ENCODE measurements at regions not wholly inside any gene's neighbourhood (a gene's known extent, or its start where the extent isn't known, plus 50 kb on each side); places are given as distances from the start of the nearest gene placed in this dataset.

DNA sequence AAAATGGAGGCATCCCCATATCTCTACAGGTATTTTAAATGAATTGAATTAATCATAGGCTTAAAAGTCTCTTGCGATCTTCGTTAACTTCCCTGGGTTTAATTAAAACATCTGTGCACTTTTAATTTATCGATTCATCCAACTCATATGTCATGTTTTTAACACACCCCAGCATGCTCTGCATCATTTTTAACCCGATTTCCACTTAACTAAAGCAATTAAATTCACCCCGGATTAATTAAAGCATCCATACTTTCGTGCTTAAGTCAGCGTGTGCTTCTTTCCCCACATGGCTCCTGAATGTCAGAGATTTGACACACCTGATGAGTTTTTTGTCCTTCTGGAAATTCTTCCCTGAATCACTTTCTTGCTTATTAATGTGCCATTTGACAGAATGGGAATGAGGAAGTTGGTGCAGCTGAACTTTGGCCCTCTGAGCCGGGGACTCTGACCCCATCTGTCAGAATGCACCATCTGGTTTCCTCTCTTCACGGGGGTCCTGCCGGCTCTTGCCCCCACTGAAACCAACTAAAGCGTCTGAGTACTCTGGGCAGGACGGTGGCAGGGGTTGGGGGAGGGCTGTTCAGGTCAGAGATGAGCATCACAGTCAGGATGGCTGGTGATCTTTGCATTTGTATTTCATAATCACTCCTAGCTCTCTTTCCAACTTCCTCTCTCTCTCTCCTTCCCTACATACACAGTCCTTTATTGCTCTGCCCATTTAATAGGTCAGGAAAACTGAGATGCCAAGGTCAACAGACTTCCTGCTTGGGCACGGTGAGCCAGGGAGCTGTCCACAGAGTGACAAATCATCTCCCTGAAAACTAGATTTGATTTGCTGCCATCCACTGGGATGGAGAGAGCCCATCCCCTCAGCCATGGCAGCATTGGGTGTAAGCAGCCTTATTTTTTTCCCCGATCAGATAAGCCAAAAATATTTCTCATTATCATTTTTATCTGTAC, 180.3 kb upstream of the WWC1 start:
- Histone ChIP-seq H3K9me3 (ENCODE audit: control insufficient read depth, low read depth, low read length) (no peaks in the 10 kb centered on the region), H3K9ac (ENCODE audit: low read length) (no peak overlapping the region), H3K27me3 (ENCODE audit: control insufficient read depth, insufficient read depth, low read length) (no peaks in the 10 kb centered on the region), H3K4me3 (ENCODE audit: low read length) (no peak overlapping the region), H3K4me1 (ENCODE audit: control insufficient read depth, low read depth, low read length) (peaks cover 11% of the 10 kb centered on the region), H3K36me3 (ENCODE audit: control insufficient read depth, low read depth, low read length) (no peaks in the 10 kb centered on the region), H3K27ac (ENCODE audit: low read length) (no peak overlapping the region)

DNA sequence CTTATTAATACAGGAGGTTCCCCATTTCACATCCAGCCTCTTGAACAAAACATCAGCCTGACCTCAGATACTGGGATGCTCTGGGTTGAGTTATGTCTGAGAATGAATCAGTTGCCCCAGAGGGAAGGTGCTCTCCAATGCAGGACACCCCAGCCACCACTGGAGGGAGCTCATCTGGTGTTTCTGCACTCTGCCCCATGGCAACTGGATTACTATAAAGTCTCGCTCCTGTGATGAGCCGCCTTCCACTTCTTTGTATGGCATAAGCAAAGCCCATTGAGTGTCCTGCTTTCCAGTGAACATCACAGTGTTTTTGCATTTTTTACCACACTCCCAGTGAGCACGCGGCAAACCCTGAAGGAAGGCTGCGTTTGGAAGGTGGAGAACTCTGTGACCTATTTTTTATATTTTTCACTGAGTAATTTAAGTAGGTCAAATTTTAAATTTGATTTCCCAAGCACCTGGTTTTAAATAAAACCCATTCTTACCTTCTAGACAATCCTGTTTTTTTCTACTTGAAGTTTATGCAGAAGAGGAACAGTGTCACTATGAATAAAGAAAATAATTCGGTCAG, 176.9 kb upstream of the WWC1 start:
- Histone ChIP-seq H3K27me3 (ENCODE audit: control insufficient read depth, insufficient read depth, low read length) (no peaks in the 10 kb centered on the region), H3K4me1 (ENCODE audit: control insufficient read depth, low read depth, low read length) (peaks cover 23% of the 10 kb centered on the region)

DNA sequence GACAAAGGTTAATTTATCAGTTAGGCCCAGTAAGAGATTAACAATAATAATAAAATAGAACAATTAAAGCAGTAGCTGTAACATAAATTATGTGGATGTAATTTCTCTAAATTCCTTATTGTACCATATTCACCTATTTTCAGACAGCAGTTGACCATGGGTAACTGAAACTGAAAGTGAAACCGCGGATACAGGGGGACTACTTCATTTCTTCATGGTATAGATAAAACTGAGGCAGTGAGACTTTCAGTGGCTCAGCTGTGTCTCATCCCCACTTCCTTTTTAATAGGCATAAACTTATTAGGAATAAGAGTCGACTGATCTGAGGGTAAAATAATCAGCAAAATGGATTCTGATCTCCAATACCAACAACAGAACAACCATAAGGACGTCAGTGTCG, 174.0 kb upstream of the WWC1 start:
- Histone ChIP-seq H3K9me3 (ENCODE audit: control insufficient read depth, low read depth, low read length) (no peaks in the 10 kb centered on the region), H3K9ac (ENCODE audit: low read length) (no peak overlapping the region), H3K27me3 (ENCODE audit: control insufficient read depth, insufficient read depth, low read length) (no peaks in the 10 kb centered on the region), H3K27ac (ENCODE audit: low read length) (no peak overlapping the region), H3K4me1 (ENCODE audit: control insufficient read depth, low read depth, low read length) (peaks cover 15% of the 10 kb centered on the region), H3K4me3 (ENCODE audit: low read length) (no peak overlapping the region), H3K36me3 (ENCODE audit: control insufficient read depth, low read depth, low read length) (no peaks in the 10 kb centered on the region)

More for the DNA sequence above, 176.9 kb upstream of the WWC1 start:
- H3K36me3 ChIP-seq (ENCODE audit: control insufficient read depth, low read depth, low read length), result no peaks in the 10 kb centered on the region
- H3K4me3 ChIP-seq (ENCODE audit: low read length), result no peak overlapping the region
- no peaks in the 10 kb centered on the region for H3K9me3 ChIP-seq (ENCODE audit: control insufficient read depth, low read depth, low read length)
- no peak overlapping the region for H3K9ac ChIP-seq (ENCODE audit: low read length)
- no peak overlapping the region for H3K27ac ChIP-seq (ENCODE audit: low read length)

DNA sequence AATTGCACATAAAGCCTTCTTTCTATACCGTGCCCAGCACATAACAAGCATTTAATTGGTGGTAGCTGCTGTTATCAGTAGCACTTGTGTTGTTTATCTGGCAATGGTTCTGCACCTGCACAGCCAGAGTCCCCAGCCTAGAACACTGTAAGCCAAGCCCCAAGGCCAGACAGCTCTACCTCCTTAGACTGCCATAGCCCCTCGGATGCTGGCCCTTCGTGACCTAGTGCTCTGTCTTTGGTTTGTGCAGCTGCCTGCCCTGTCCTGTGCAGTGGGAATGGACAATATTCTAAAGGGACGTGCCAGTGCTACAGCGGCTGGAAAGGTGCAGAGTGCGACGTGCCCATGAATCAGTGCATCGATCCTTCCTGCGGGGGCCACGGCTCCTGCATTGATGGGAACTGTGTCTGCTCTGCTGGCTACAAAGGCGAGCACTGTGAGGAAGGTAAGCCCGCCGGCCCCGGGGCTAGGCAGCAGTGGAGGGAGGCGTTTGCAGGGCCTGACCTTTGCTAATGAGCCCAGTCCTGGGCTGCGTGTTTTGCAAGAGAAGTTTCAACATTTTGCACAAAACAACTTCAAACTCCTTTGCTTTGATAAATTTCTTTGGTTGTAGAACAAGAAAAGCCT, 173.3 kb upstream of the WWC1 start:
- H3K4me3 ChIP-seq (ENCODE audit: low read length), result no peak overlapping the region
- H3K4me1 ChIP-seq (ENCODE audit: control insufficient read depth, low read depth, low read length), result peaks cover 15% of the 10 kb centered on the region
- peak overlapping the region; percentile 15 for H3K9ac ChIP-seq (ENCODE audit: low read length)
- H3K9me3 ChIP-seq (ENCODE audit: control insufficient read depth, low read depth, low read length), result no peaks in the 10 kb centered on the region
- no peak overlapping the region for H3K27ac ChIP-seq (ENCODE audit: low read length)
- H3K36me3 ChIP-seq (ENCODE audit: control insufficient read depth, low read depth, low read length), result no peaks in the 10 kb centered on the region
- no peaks in the 10 kb centered on the region for H3K27me3 ChIP-seq (ENCODE audit: control insufficient read depth, insufficient read depth, low read length)

DNA sequence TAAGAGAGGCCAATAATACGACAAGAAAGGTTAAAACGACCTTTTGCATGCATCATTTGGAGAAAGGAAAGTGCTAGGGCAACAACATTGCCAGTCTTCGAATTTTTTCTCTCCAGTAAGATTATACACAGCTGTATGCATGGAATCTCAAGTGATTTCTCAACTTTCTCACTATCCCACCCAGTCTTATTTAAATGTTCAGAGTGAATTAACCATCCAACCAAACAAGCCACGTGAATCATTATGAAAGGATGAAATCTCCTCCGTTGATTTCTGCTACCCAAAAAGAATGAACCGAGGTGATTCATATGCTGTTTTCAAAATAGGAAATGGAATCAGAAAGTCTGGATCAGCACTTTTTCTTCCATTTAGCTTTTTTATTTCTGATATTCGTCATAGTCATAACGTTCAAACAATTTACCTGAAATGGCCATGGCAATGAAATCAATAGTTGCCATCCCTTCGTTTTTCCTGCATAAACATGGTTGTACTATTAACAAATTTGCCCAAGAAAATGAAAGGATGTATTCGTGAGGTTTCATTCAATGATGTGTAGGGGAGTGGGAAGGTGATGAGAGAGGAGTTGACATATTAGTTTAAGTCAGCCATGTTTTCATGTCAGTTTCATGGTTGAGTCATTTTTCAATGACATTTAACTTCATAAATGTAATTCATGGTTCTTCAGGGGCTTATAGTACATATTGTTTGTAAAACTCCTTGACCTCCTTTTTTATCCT, 170.9 kb upstream of the WWC1 start:
- no peaks in the 10 kb centered on the region for H3K36me3 ChIP-seq (ENCODE audit: control insufficient read depth, low read depth, low read length)
- H3K9ac ChIP-seq (ENCODE audit: low read length), result no peak overlapping the region
- no peak overlapping the region for H3K27ac ChIP-seq (ENCODE audit: low read length)
- H3K4me1 ChIP-seq (ENCODE audit: control insufficient read depth, low read depth, low read length), result peaks cover 15% of the 10 kb centered on the region
- H3K9me3 ChIP-seq (ENCODE audit: control insufficient read depth, low read depth, low read length), result no peaks in the 10 kb centered on the region
- H3K27me3 ChIP-seq (ENCODE audit: control insufficient read depth, insufficient read depth, low read length), result no peaks in the 10 kb centered on the region
- H3K4me3 ChIP-seq (ENCODE audit: low read length), result no peak overlapping the region

DNA sequence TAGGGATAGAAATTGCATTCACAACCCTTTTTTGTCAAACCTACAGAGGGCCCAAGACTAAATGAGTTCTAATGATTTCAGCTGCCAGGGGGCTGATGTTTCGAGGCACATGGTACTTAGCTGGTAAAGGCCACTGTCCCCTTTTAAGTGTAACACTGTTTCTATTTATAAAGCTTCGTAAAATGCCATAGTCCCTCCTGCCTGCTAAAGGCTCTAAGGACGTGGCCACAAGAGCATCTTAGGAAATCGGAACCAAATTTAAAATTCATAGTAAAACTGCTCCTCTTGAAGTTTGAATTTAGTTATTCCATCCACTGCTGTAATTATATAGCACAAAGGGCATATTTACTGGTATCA, 170.3 kb upstream of the WWC1 start:
- Histone ChIP-seq H3K9ac (ENCODE audit: low read length) (no peak overlapping the region), H3K36me3 (ENCODE audit: control insufficient read depth, low read depth, low read length) (no peaks in the 10 kb centered on the region), H3K27ac (ENCODE audit: low read length) (no peak overlapping the region), H3K4me3 (ENCODE audit: low read length) (no peak overlapping the region), H3K4me1 (ENCODE audit: control insufficient read depth, low read depth, low read length) (peaks cover 15% of the 10 kb centered on the region), H3K27me3 (ENCODE audit: control insufficient read depth, insufficient read depth, low read length) (no peaks in the 10 kb centered on the region), H3K9me3 (ENCODE audit: control insufficient read depth, low read depth, low read length) (no peaks in the 10 kb centered on the region)

DNA sequence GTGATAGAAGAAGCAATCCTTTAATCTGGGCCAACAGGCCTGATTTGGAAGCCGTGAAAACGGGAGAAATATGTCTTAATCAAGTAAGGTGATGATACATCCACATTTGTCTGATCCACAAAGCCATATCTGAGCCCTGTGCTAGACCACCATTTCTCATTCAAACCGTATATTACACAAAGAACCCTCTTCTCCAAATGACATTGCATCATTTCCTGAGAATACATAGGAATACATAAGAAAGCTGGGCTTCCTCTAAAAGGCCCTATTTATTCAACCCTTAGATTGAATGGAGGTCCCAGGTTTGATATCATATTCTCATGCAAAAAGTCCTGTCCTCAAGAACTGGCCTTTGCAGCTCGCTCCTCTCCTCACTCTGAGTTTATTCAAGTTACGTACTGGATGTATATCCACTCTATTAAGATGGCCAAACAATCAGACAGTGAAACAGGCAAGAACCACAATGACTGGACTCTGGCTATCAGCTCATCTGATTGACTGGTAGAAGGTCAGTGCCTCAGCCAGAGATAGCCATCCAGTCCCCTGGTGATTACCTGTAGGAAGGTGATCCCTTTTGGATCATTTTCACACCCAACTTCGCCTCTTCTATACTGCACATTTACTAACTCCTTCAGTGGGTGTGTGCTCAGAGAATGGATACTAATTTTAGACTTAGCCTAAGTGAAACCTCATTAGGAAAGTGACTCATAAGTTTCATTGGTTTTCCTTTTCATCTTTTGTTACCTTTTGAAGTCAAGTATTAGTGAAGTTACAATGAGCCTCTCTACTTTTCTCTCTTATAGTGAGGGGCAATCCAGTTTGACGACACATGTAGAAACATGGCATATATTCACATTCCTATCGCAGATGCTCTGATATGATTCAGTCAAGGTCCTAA, 167.6 kb upstream of the WWC1 start:
- Histone ChIP-seq H3K4me3 (ENCODE audit: low read length) (no peak overlapping the region), H3K27me3 (ENCODE audit: control insufficient read depth, insufficient read depth, low read length) (no peaks in the 10 kb centered on the region), H3K27ac (ENCODE audit: low read length) (no peak overlapping the region), H3K9ac (ENCODE audit: low read length) (no peak overlapping the region), H3K4me1 (ENCODE audit: control insufficient read depth, low read depth, low read length) (peaks cover 15% of the 10 kb centered on the region), H3K9me3 (ENCODE audit: control insufficient read depth, low read depth, low read length) (no peaks in the 10 kb centered on the region), H3K36me3 (ENCODE audit: control insufficient read depth, low read depth, low read length) (no peaks in the 10 kb centered on the region)

DNA sequence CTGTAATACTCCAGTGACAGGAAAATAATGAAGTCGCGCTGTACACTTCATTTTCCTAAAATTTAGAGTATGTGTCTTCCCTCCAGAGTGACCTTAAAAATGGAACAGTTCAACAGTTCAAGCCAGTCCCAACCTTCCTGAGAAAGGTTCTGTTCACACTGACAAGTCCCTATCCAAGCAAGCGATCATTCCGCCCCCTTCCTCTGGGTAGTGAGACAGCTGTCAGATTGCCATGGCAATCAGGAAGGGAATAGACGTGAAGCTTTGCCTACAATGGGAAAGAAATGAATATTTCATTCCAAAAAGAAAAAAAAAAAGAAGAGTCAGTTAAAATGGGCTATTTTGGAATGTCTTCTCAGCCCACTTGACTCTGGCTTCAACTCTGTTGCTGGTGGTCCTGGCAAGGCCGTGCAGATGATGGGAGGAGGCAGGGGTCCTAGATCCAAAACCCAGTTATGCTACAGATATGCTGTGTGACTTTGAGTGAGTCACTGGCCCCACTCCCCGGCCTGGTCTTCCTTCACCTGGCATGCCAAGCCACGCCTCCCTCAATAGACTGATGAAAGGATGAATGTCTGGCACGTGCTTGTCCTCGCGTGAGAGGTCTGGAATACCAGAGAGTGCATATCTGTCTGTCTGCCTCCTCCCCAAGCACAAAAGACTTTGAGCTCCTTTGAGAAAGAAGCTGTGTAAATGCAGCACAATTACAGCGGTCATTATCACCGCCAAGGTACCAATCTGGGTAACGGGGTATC, 165.8 kb upstream of the WWC1 start:
- Histone ChIP-seq H3K36me3 (ENCODE audit: control insufficient read depth, low read depth, low read length) (no peaks in the 10 kb centered on the region), H3K4me1 (ENCODE audit: control insufficient read depth, low read depth, low read length) (peaks cover 9% of the 10 kb centered on the region), H3K27me3 (ENCODE audit: control insufficient read depth, insufficient read depth, low read length) (no peaks in the 10 kb centered on the region), H3K27ac (ENCODE audit: low read length) (no peak overlapping the region), H3K9ac (ENCODE audit: low read length) (no peak overlapping the region), H3K9me3 (ENCODE audit: control insufficient read depth, low read depth, low read length) (no peaks in the 10 kb centered on the region), H3K4me3 (ENCODE audit: low read length) (no peak overlapping the region)

DNA sequence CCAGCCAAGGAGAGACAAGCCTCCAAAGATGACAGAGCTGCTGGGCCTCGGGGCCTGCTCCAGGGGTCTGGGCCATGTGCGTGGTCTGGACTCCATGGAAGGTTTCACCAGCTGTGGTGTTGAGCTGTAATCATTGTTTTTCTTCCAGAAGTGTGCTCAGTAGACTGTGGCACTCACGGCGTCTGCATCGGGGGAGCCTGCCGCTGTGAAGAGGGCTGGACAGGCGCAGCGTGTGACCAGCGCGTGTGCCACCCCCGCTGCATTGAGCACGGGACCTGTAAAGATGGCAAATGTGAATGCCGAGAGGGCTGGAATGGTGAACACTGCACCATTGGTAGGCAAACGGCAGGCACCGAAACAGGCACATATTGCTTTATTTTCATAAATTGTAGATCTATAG, 164.8 kb upstream of the WWC1 start:
- Histone ChIP-seq H3K9ac (ENCODE audit: low read length) (no peak overlapping the region), H3K4me1 (ENCODE audit: control insufficient read depth, low read depth, low read length) (peaks cover 9% of the 10 kb centered on the region), H3K9me3 (ENCODE audit: control insufficient read depth, low read depth, low read length) (no peaks in the 10 kb centered on the region), H3K4me3 (ENCODE audit: low read length) (no peak overlapping the region), H3K27ac (ENCODE audit: low read length) (no peak overlapping the region), H3K36me3 (ENCODE audit: control insufficient read depth, low read depth, low read length) (no peaks in the 10 kb centered on the region), H3K27me3 (ENCODE audit: control insufficient read depth, insufficient read depth, low read length) (no peaks in the 10 kb centered on the region)

DNA sequence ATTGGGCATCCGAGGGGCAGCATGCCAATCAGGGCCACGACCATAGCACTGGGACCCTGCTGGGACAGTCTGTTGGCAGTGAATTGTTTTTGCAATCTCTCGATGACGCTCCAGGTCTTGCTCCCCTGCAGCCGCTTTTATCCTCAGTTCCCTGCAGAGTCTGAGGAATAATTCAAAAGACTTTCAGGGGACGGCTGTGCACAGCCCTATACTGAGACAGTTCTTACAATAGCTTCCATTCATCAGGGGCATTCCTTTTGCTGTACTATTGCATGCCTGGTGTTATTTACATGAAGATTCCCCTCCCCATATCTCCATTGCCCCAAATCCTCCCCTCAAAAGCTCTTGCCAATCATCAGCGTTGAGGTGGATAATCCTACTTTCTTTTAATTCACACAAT, 163.3 kb upstream of the WWC1 start:
- Histone ChIP-seq H3K9me3 (ENCODE audit: control insufficient read depth, low read depth, low read length) (no peaks in the 10 kb centered on the region), H3K27me3 (ENCODE audit: control insufficient read depth, insufficient read depth, low read length) (no peaks in the 10 kb centered on the region), H3K36me3 (ENCODE audit: control insufficient read depth, low read depth, low read length) (no peaks in the 10 kb centered on the region), H3K9ac (ENCODE audit: low read length) (no peak overlapping the region), H3K4me3 (ENCODE audit: low read length) (no peak overlapping the region), H3K4me1 (ENCODE audit: control insufficient read depth, low read depth, low read length) (peaks cover 9% of the 10 kb centered on the region), H3K27ac (ENCODE audit: low read length) (no peak overlapping the region)
